Right lobe of liver (tissue), 6 donors: ENCODE measurements at regions not wholly inside any gene's neighbourhood (a gene's known extent, or its start where the extent isn't known, plus 50 kb on each side); places are given as distances from the start of the nearest gene placed in this dataset.

Source experiments
- ATAC-seq, 4 donors: fragments of 200-7000 bp; cut with Tn5 transposase; one replicate each; pipeline ENCODE4 v1.9.1; 2020; ENCODE audit warnings: mild to moderate bottlenecking in 4 of 4, moderate library complexity in 4 of 4
- DNase-seq, 3 donors: peaks; one replicate each; pipeline ENCODE4 v3.0.0-alpha.2; 2020
- H3K27ac ChIP-seq, 3 donors: fragments of 200-600 bp; one replicate each; pipeline ENCODE4 v1.8.0; 2022
- H3K27me3 ChIP-seq, 2 donors: fragments of 200-600 bp; one replicate each; pipeline ENCODE4 v1.8.0; 2022
- H3K36me3 ChIP-seq, 4 donors: fragments of 200-600 bp; sonication (generic) in 1 of 4; one replicate each; pipeline versions ENCODE4 v1.5.1 to v1.8.0; 2017 to 2022; ENCODE audit warnings: control low read depth in 1 of 4
- H3K4me1 ChIP-seq, 4 donors: fragments of 200-600 bp; sonication (generic) in 1 of 4; one replicate each; pipeline versions ENCODE4 v1.5.1 to v1.8.0; 2017 to 2022; ENCODE audit warnings: control low read depth in 1 of 4
- H3K4me3 ChIP-seq, 3 donors: fragments of 200-600 bp; one replicate each; pipeline ENCODE4 v1.8.0; 2022
- H3K9me3 ChIP-seq, 4 donors: fragments of 200-600 bp; sonication (generic) in 1 of 4; one replicate each; pipeline versions ENCODE4 v1.5.1 to v1.8.0; 2017 to 2022; ENCODE audit warnings: control low read depth in 1 of 4
- CTCF ChIP-seq, 4 donors: fragments of 200-600 bp in 3 of 4; fragments of 450-650 bp in 1 of 4; IDR thresholded peaks; one replicate each; pipeline versions ENCODE4 v1.5.1 to v1.8.0; 2016 to 2022; ENCODE audit warnings: antibody characterized with exemption in 4 of 4, mild to moderate bottlenecking in 2 of 4
- POLR2A ChIP-seq: fragments of 450-650 bp; IDR thresholded peaks from one replicate; pipeline ENCODE4 v1.6.1; 2017; ENCODE audit warnings: antibody characterized with exemption, mild to moderate bottlenecking
- whole genome bisulfite sequencing: methylation state at CpG from one replicate; pipeline ENCODE4 v1.1.6; 2018; ENCODE audit warnings: low coverage, low lambda C conversion rate; ENCODE audit not compliant: insufficient coverage; ENCODE audit errors: missing lambda C conversion rate; 5-methylcytosine and 5-hydroxymethylcytosine counted together
- intact Hi-C, 2 donors: fragments of 100-400 bp; cut with DNase I; formaldehyde crosslinking; loops; one replicate each; pipeline versions ENCODE4 v1.11.2 to v1.14.1; 2022
- donor health status: DM: no; HTN: yes; CAD: no.
- donor health status: DM: no; HTN: no; CAD: no.
- donor health status: DM: no; HTN: no; CAD: no.
- donor health status: DM: no; HTN: yes; CAD: no.
- donor health status: DM: no; HTN: yes; CAD: no.

GRCh38 chr3:43892061-43892460 is 201.3 kb downstream of the ABHD5 start:
- intact Hi-C loops: no loop called here
- H3K36me3 ChIP-seq: no peaks in the 10 kb centered on the region
- ATAC-seq: no peak
- DNase-seq: no peak
- no peak for TF ChIP-seq POLR2A
- TF ChIP-seq CTCF (IDR thresholded peaks at IDR 0.05): no peak
- H3K4me3 ChIP-seq: no peak overlapping the region
- peaks cover 0 to 8% (median 0%) of the 10 kb centered on the region in 4 donors for H3K4me1 ChIP-seq
- peaks cover 0 to 2% of the 10 kb centered on the region in 2 donors for H3K27me3 ChIP-seq
- WGBS: 57% methylated on average over 6 of the region's 6 CpGs
- no peaks in the 10 kb centered on the region for H3K9me3 ChIP-seq
- no peak overlapping the region for H3K27ac ChIP-seq

GRCh38 chr3:43892526-43892925 is 201.8 kb downstream of the ABHD5 start:
- DNase-seq: no peak

GRCh38 chr3:43893727-43894126 is 203.0 kb downstream of the ABHD5 start:
- Histone ChIP-seq H3K36me3 (no peaks in the 10 kb centered on the region), H3K27ac (no peak overlapping the region), H3K4me3 (peak overlapping the region in 2 of 3 donors; percentile 28 to 31), H3K4me1 (peaks cover 0 to 8% (median 0%) of the 10 kb centered on the region in 4 donors), H3K27me3 (peaks cover 0 to 2% of the 10 kb centered on the region in 2 donors), H3K9me3 (no peaks in the 10 kb centered on the region)
- TF ChIP-seq POLR2A (no peak), CTCF (IDR thresholded peaks at IDR 0.05) (no peak)
- intact Hi-C loops: no loop called here
- 19% methylated on average over 12 of the region's 14 CpGs for WGBS
- ATAC-seq (no peak), DNase-seq (no peak)

More at GRCh38 chr3:43892526-43892925, 201.8 kb downstream of the ABHD5 start:
- no peaks in the 10 kb centered on the region for H3K9me3 ChIP-seq
- no peaks in the 10 kb centered on the region for H3K36me3 ChIP-seq
- no peak overlapping the region for H3K27ac ChIP-seq
- H3K4me1 ChIP-seq: peaks cover 0 to 8% (median 0%) of the 10 kb centered on the region in 4 donors
- no peak for ATAC-seq
- no peak for TF ChIP-seq POLR2A
- TF ChIP-seq CTCF (IDR thresholded peaks at IDR 0.05): no peak
- WGBS: 25% methylated on average over 7 of the region's 7 CpGs
- no peak overlapping the region for H3K4me3 ChIP-seq
- intact Hi-C loops: no loop called here
- peaks cover 0 to 2% of the 10 kb centered on the region in 2 donors for H3K27me3 ChIP-seq

GRCh38 chr3:43894176-43895049 is 203.7 kb downstream of the ABHD5 start:
- ATAC-seq: peak; percentile 55 to 78 (median 63)
- no peaks in the 10 kb centered on the region for H3K36me3 ChIP-seq
- H3K9me3 ChIP-seq: no peaks in the 10 kb centered on the region
- WGBS: 11% methylated on average over 19 of the region's 63 CpGs
- no peak overlapping the region for H3K27ac ChIP-seq
- peaks cover 0 to 2% of the 10 kb centered on the region in 2 donors for H3K27me3 ChIP-seq
- intact Hi-C loops: no loop called here
- H3K4me1 ChIP-seq: peaks cover 0 to 8% (median 0%) of the 10 kb centered on the region in 4 donors
- peak overlapping the region; percentile 28 to 37 (median 31) for H3K4me3 ChIP-seq
- no peak for TF ChIP-seq CTCF (IDR thresholded peaks at IDR 0.05)
- no peak for TF ChIP-seq POLR2A
- DNase-seq: no peak
